Ovary (tissue), 7 donors: ENCODE measurements at regions not wholly inside any gene's neighbourhood (a gene's known extent, or its start where the extent isn't known, plus 50 kb on each side); places are given as distances from the start of the nearest gene placed in this dataset.

Source experiments
- DNase-seq, 5 donors: peaks; one replicate each; pipeline ENCODE4 v3.0.0-alpha.2; 2019 to 2020
- H3K27ac ChIP-seq, 2 donors: fragments of 200-600 bp; one replicate each; pipeline versions ENCODE4 v1.5.1 to v1.8.0; 2019 to 2022
- H3K27me3 ChIP-seq: fragments of 200-600 bp; one replicate; pipeline ENCODE4 v1.8.0; 2022
- H3K36me3 ChIP-seq: fragments of 200-600 bp; sonication (generic); one replicate; pipeline ENCODE4 v1.5.1; 2019
- H3K4me1 ChIP-seq: one replicate; pipeline ENCODE4 v1.8.1; 2013; ENCODE audit warnings: mild to moderate bottlenecking, moderate library complexity; ENCODE audit not compliant: insufficient read depth
- H3K4me3 ChIP-seq: fragments of 200-600 bp; sonication (generic); one replicate; pipeline ENCODE4 v1.5.1; 2017
- H3K9me3 ChIP-seq, 2 donors: fragments of 200-600 bp in 1 of 2; sonication (generic) in 1 of 2; one replicate each; pipeline versions ENCODE4 v1.5.1 to v1.8.1; 2013 to 2019; ENCODE audit warnings: mild to moderate bottlenecking in 1 of 2, moderate library complexity in 1 of 2
- CTCF ChIP-seq, 3 donors: fragments of 450-650 bp in 2 of 3; fragments of 200-600 bp in 1 of 3; IDR thresholded peaks; one replicate each; pipeline versions ENCODE4 v1.5.1 to v1.8.0; 2016 to 2022; ENCODE audit warnings: antibody characterized with exemption in 3 of 3, mild to moderate bottlenecking in 1 of 3
- EP300 ChIP-seq: sonication (generic); formaldehyde crosslinking; IDR thresholded peaks from one replicate; pipeline ENCODE4 v1.6.1; 2017; ENCODE audit warnings: antibody characterized with exemption
- POLR2A ChIP-seq: fragments of 450-650 bp; IDR thresholded peaks from one replicate; pipeline ENCODE4 v1.6.1; 2017; ENCODE audit warnings: antibody characterized with exemption, mild to moderate bottlenecking, moderate library complexity
- WGBS, 3 donors: extraction: QIAGEN DNeasy Blood & Tissue Kit in 1 of 3; methylation state at CpG; one replicate each; pipeline versions ENCODE4 v1.1.5 to v1.1.7; 2013 to 2017; 5-methylcytosine and 5-hydroxymethylcytosine counted together
- intact Hi-C, 4 donors: fragments of 100-400 bp; cut with DNase I; formaldehyde crosslinking; loops; one replicate each; pipeline versions ENCODE4 v1.11.0 to v1.15.1; 2022 to 2023
- donor health status: DM: no; HTN: no; CAD: no; lungs with moderate emphysema.
- donor health status: DM: no; HTN: no; CAD: no.
- donor health status: Bipolar disorder and iron deficiency.
- donor health status: DM: no; HTN: no; CAD: no.
- donor health status: DM: yes; HTN: yes; CAD: no.

GRCh38 chr2:239532250-239532649 lies 131.4 kb upstream of the HDAC4 start:
- peaks cover 0 to 5% of the 10 kb centered on the region in 2 donors for H3K9me3 ChIP-seq
- WGBS, 3 donors: 74 to 76% (median 74%) methylated on average over 19 of the region's 19 CpGs
- peaks cover 2% of the 10 kb centered on the region for H3K4me1 ChIP-seq
- H3K36me3 ChIP-seq: no peaks in the 10 kb centered on the region
- no peak for DNase-seq
- no peak overlapping the region for H3K4me3 ChIP-seq
- H3K27ac ChIP-seq: no peak overlapping the region
- no peak for TF ChIP-seq EP300
- TF ChIP-seq POLR2A: no peak
- no peak for TF ChIP-seq CTCF (IDR thresholded peaks at IDR 0.05)
- intact Hi-C loops: no loop called here
- no peaks in the 10 kb centered on the region for H3K27me3 ChIP-seq

GRCh38 chr2:239531456-239532241 lies 130.8 kb upstream of the HDAC4 start:
- no peaks in the 10 kb centered on the region for H3K36me3 ChIP-seq
- no peak overlapping the region for H3K27ac ChIP-seq
- peaks cover 0 to 5% of the 10 kb centered on the region in 2 donors for H3K9me3 ChIP-seq
- 46 to 64% (median 49%) methylated on average over 18 of the region's 18 CpGs for WGBS, 3 donors
- no peak overlapping the region for H3K4me3 ChIP-seq
- no peaks in the 10 kb centered on the region for H3K27me3 ChIP-seq
- intact Hi-C loops: no loop called here
- TF ChIP-seq EP300 (no peak), POLR2A (no peak), CTCF (IDR thresholded peaks at IDR 0.05) (no peak)
- peaks cover 2% of the 10 kb centered on the region for H3K4me1 ChIP-seq
- DNase-seq: no peak

DNA sequence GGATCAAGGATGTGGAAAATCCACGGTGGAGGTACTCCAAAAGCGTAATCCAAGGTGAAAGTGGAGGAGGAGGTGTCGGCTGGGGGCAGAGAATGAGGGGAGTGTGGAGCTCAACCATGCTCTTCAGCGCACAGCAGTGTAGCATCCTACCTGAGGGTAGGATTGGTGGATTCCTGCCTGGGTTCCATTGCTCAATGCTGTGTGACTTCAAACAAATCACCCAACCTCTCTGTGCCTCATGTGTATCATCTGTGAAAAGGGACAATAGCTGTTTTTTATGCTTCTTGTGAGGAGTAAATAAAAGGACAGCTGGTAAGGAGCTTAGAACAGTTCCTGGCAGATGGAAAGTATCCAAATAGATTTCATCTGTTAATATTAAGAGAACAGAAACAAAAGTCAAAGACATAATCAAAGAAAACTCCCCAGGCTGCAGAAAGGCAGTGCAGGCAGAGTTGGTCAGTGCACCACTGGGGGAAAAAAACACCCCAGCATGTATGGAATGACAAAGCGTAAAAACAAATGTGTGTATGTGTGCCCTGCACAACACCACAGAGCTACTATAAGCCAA lies 130.0 kb upstream of the HDAC4 start:
- Histone ChIP-seq H3K27ac (no peak overlapping the region), H3K27me3 (no peaks in the 10 kb centered on the region), H3K9me3 (peaks cover 0 to 5% of the 10 kb centered on the region in 2 donors), H3K4me1 (peaks cover 2% of the 10 kb centered on the region), H3K36me3 (no peaks in the 10 kb centered on the region), H3K4me3 (no peak overlapping the region)
- TF ChIP-seq CTCF (IDR thresholded peaks at IDR 0.05): no peak
- no peak for TF ChIP-seq EP300
- no peak for TF ChIP-seq POLR2A
- DNase-seq: no peak
- 91 to 97% (median 92%) methylated on average over 5 of the region's 5 CpGs for WGBS, 3 donors
- intact Hi-C loops: no loop called here

GRCh38 chr2:239529313-239530015 lies 128.6 kb upstream of the HDAC4 start:
- DNase-seq: no peak
- Histone ChIP-seq H3K27ac (no peak overlapping the region), H3K4me1 (peaks cover 2% of the 10 kb centered on the region), H3K9me3 (peaks cover 0 to under 1% of the 10 kb centered on the region in 2 donors), H3K4me3 (no peak overlapping the region), H3K36me3 (no peaks in the 10 kb centered on the region), H3K27me3 (no peaks in the 10 kb centered on the region)
- intact Hi-C loops: no loop called here
- WGBS, 3 donors: 83 to 90% (median 87%) methylated on average over 13 of the region's 13 CpGs
- TF ChIP-seq CTCF (IDR thresholded peaks at IDR 0.05): no peak
